Astrocyte (in vitro differentiated cells and primary cell): ENCODE measurements at regions not wholly inside any gene's neighbourhood (a gene's known extent, or its start where the extent isn't known, plus 50 kb on each side); places are given as distances from the start of the nearest gene placed in this dataset.

Experiments
- DNase-seq: peaks from one replicate; pipeline ENCODE4 v3.0.0-alpha.2; 2010; ENCODE audit warnings: low read depth
- FAIRE-seq: peaks from 2 replicates; lab custom pipeline; 2011; peaks lifted over from hg19 to GRCh38; lab: Jason Lieb, UNC
- H2AFZ ChIP-seq: 2 replicates; pipeline ENCODE4 v1.6.0; 2012; ENCODE audit warnings: low read depth, low read length, inconsistent platforms
- H3K27ac ChIP-seq: 2 replicates; pipeline ENCODE4 v1.5.1; 2011; ENCODE audit warnings: low read depth, low read length, inconsistent platforms
- H3K27me3 ChIP-seq: 2 replicates; pipeline ENCODE4 v1.6.0; 2011; ENCODE audit warnings: low read length, inconsistent platforms; ENCODE audit not compliant: insufficient read depth
- H3K36me3 ChIP-seq: 2 replicates; pipeline ENCODE4 v1.5.1; 2011; ENCODE audit warnings: low read length, inconsistent platforms; ENCODE audit not compliant: insufficient read depth
- H3K4me1 ChIP-seq: 2 replicates; pipeline ENCODE4 v1.5.1; 2011; ENCODE audit warnings: low read length, inconsistent platforms; ENCODE audit not compliant: insufficient read depth
- H3K4me2 ChIP-seq: 2 replicates; pipeline ENCODE4 v1.6.0; 2012; ENCODE audit warnings: low read length, inconsistent platforms
- H3K4me3 ChIP-seq: 2 replicates; pipeline ENCODE4 v1.5.1; 2011; ENCODE audit warnings: low read depth, mild to moderate bottlenecking, low read length, inconsistent platforms; ENCODE audit not compliant: insufficient read depth
- H3K79me2 ChIP-seq: 2 replicates; pipeline ENCODE4 v1.6.0; 2012; ENCODE audit warnings: mild to moderate bottlenecking, low read length, inconsistent platforms; ENCODE audit not compliant: insufficient read depth
- H3K9ac ChIP-seq: 2 replicates; pipeline ENCODE4 v1.6.0; 2012; ENCODE audit warnings: mild to moderate bottlenecking, low read length, inconsistent platforms
- H3K9me3 ChIP-seq: 2 replicates; pipeline ENCODE4 v1.5.1; 2012; ENCODE audit warnings: low read depth, mild to moderate bottlenecking, low read length, inconsistent platforms; ENCODE audit not compliant: insufficient read depth
- H4K20me1 ChIP-seq: 2 replicates; pipeline ENCODE4 v1.6.0; 2012; ENCODE audit warnings: low read length, inconsistent platforms; ENCODE audit not compliant: insufficient read depth
- H3K27ac Mint-ChIP-seq: one replicate; pipeline ENCODE4 v1.8.0; 2021; ENCODE audit warnings: mild to moderate bottlenecking, mixed read lengths; ENCODE audit not compliant: unreplicated experiment
- H3K27me3 Mint-ChIP-seq: one replicate; pipeline ENCODE4 v1.8.0; 2021; ENCODE audit warnings: low read depth, mixed read lengths; ENCODE audit not compliant: unreplicated experiment
- H3K36me3 Mint-ChIP-seq: one replicate; pipeline ENCODE4 v1.8.0; 2021; ENCODE audit warnings: low read depth, mixed read lengths; ENCODE audit not compliant: unreplicated experiment
- H3K4me1 Mint-ChIP-seq: one replicate; pipeline ENCODE4 v1.8.0; 2021; ENCODE audit warnings: low read depth, mixed read lengths; ENCODE audit not compliant: unreplicated experiment
- H3K4me3 Mint-ChIP-seq: one replicate; pipeline ENCODE4 v1.8.0; 2021; ENCODE audit warnings: mild to moderate bottlenecking, moderate library complexity, mixed read lengths; ENCODE audit not compliant: unreplicated experiment
- H3K9me3 Mint-ChIP-seq: one replicate; pipeline ENCODE4 v1.8.0; 2021; ENCODE audit warnings: mild to moderate bottlenecking, mixed read lengths; ENCODE audit not compliant: unreplicated experiment
- CTCF ChIP-seq: IDR thresholded peaks from 2 replicates; pipeline ENCODE4 v1.5.1; 2011; ENCODE audit warnings: low read depth, mild to moderate bottlenecking, inconsistent platforms, low read length, moderate library complexity; ENCODE audit not compliant: insufficient read depth
- EZH2 ChIP-seq: IDR thresholded peaks from 2 replicates; pipeline ENCODE4 v1.6.1; 2012; ENCODE audit warnings: mild to moderate bottlenecking, low read length, inconsistent platforms; ENCODE audit not compliant: insufficient read depth

GRCh38 chr2:19496646-19497045 lies 138.2 kb upstream of the OSR1 start:
- H3K36me3 ChIP-seq: no peaks in the 10 kb centered on the region
- no peaks in the 10 kb centered on the region for H3K36me3 Mint-ChIP-seq
- H3K27me3 Mint-ChIP-seq: peaks cover 6% of the 10 kb centered on the region
- H2AFZ ChIP-seq: no peak overlapping the region
- H3K27ac Mint-ChIP-seq: no peak overlapping the region
- no peaks in the 10 kb centered on the region for H3K79me2 ChIP-seq
- no peak overlapping the region for H3K4me3 ChIP-seq
- no peak overlapping the region for H3K27ac ChIP-seq
- H3K4me1 ChIP-seq: no peaks in the 10 kb centered on the region
- H3K9me3 Mint-ChIP-seq: no peaks in the 10 kb centered on the region
- FAIRE-seq (no peak), DNase-seq (no peak)
- no peaks in the 10 kb centered on the region for H3K4me1 Mint-ChIP-seq
- H3K4me2 ChIP-seq: no peak overlapping the region
- no peaks in the 10 kb centered on the region for H3K27me3 ChIP-seq
- no peak overlapping the region for H3K9ac ChIP-seq
- H4K20me1 ChIP-seq: no peaks in the 10 kb centered on the region
- H3K4me3 Mint-ChIP-seq: no peak overlapping the region
- TF ChIP-seq CTCF: no peak
- TF ChIP-seq EZH2: no peak
- no peaks in the 10 kb centered on the region for H3K9me3 ChIP-seq

- Mint-ChIP-seq H3K27ac (no peak overlapping the region), H3K4me1 (no peaks in the 10 kb centered on the region), H3K27me3 (peaks cover 8% of the 10 kb centered on the region), H3K4me3 (no peak overlapping the region), H3K36me3 (no peaks in the 10 kb centered on the region), H3K9me3 (peaks cover 1% of the 10 kb centered on the region)
- Histone ChIP-seq H4K20me1 (no peaks in the 10 kb centered on the region), H3K27me3 (no peaks in the 10 kb centered on the region), H2AFZ (no peak overlapping the region), H3K9me3 (no peaks in the 10 kb centered on the region), H3K36me3 (no peaks in the 10 kb centered on the region), H3K4me3 (no peak overlapping the region), H3K9ac (no peak overlapping the region), H3K4me2 (no peak overlapping the region), H3K79me2 (no peaks in the 10 kb centered on the region), H3K4me1 (no peaks in the 10 kb centered on the region), H3K27ac (no peak overlapping the region)
- TF ChIP-seq CTCF (no peak), EZH2 (no peak)
- no peak for DNase-seq
- FAIRE-seq: no peak
These were observed 135.8 kb upstream of the OSR1 start for GRCh38 chr2:19494241-19494640.

GRCh38 chr2:19491796-19492195 lies 133.4 kb upstream of the OSR1 start:
- Mint-ChIP-seq H3K36me3 (no peaks in the 10 kb centered on the region), H3K9me3 (peaks cover 1% of the 10 kb centered on the region), H3K27ac (no peak overlapping the region), H3K27me3 (peaks cover 8% of the 10 kb centered on the region), H3K4me1 (peaks cover 3% of the 10 kb centered on the region), H3K4me3 (no peak overlapping the region)
- no peak overlapping the region for H2AFZ ChIP-seq
- no peaks in the 10 kb centered on the region for H3K4me1 ChIP-seq
- no peak overlapping the region for H3K4me2 ChIP-seq
- no peak for FAIRE-seq
- no peak for TF ChIP-seq CTCF
- no peak for TF ChIP-seq EZH2
- H3K9me3 ChIP-seq: no peaks in the 10 kb centered on the region
- no peaks in the 10 kb centered on the region for H3K79me2 ChIP-seq
- no peak overlapping the region for H3K27ac ChIP-seq
- H3K36me3 ChIP-seq: no peaks in the 10 kb centered on the region
- H3K27me3 ChIP-seq: no peaks in the 10 kb centered on the region
- H3K4me3 ChIP-seq: no peak overlapping the region
- no peaks in the 10 kb centered on the region for H4K20me1 ChIP-seq
- no peak for DNase-seq
- no peak overlapping the region for H3K9ac ChIP-seq
